Bronchial epithelial cell (primary cell): ENCODE measurements at regions not wholly inside any gene's neighbourhood (a gene's known extent, or its start where the extent isn't known, plus 50 kb on each side); places are given as distances from the start of the nearest gene placed in this dataset.

Experiments
- DNase-seq: peaks from one replicate; pipeline ENCODE4 v3.0.0-alpha.2; 2010; ENCODE audit warnings: low read depth
- FAIRE-seq: peaks from 2 replicates; lab custom pipeline; 2011; peaks lifted over from hg19 to GRCh38; lab: Jason Lieb, UNC
- H3K27me3 ChIP-seq: 2 replicates; pipeline ENCODE4 v1.5.1; 2011; ENCODE audit warnings: low read length; ENCODE audit not compliant: control insufficient read depth, insufficient read depth
- H3K36me3 ChIP-seq: 2 replicates; pipeline ENCODE4 v1.5.1; 2011; ENCODE audit warnings: low read length; ENCODE audit not compliant: control insufficient read depth, insufficient read depth
- H3K4me3 ChIP-seq: 2 replicates; pipeline ENCODE4 v1.5.1; 2011; ENCODE audit warnings: mild to moderate bottlenecking, low read depth, low read length, control low read depth
- CTCF ChIP-seq: IDR thresholded peaks from 2 replicates; pipeline ENCODE4 v1.5.1; 2011; ENCODE audit warnings: mild to moderate bottlenecking, moderate library complexity, low read length, control low read depth, inconsistent platforms; ENCODE audit not compliant: insufficient read depth, severe bottlenecking

GRCh38 chr2:157934684-157935377, 58.7 kb upstream of the ACVR1 start:
- no peak for DNase-seq
- no peak for FAIRE-seq
- TF ChIP-seq CTCF: no peak
- Histone ChIP-seq H3K4me3 (no peak overlapping the region), H3K36me3 (no peaks in the 10 kb centered on the region), H3K27me3 (no peaks in the 10 kb centered on the region)

GRCh38 chr2:157933160-157933920, 57.2 kb upstream of the ACVR1 start:
- TF ChIP-seq CTCF: no peak
- no peaks in the 10 kb centered on the region for H3K27me3 ChIP-seq
- no peak overlapping the region for H3K4me3 ChIP-seq
- no peak for DNase-seq
- FAIRE-seq: no peak
- H3K36me3 ChIP-seq: no peaks in the 10 kb centered on the region

- no peak for DNase-seq
- H3K4me3 ChIP-seq: no peak overlapping the region
- no peaks in the 10 kb centered on the region for H3K36me3 ChIP-seq
- no peak for FAIRE-seq
- H3K27me3 ChIP-seq: no peaks in the 10 kb centered on the region
- TF ChIP-seq CTCF: no peak
Measured at GRCh38 chr2:157932480-157933159, 56.5 kb upstream of the ACVR1 start.

GRCh38 chr2:157931542-157931941, 55.4 kb upstream of the ACVR1 start:
- FAIRE-seq (no peak), DNase-seq (no peak)
- Histone ChIP-seq H3K4me3 (no peak overlapping the region), H3K36me3 (no peaks in the 10 kb centered on the region), H3K27me3 (no peaks in the 10 kb centered on the region)
- TF ChIP-seq CTCF: no peak

- Histone ChIP-seq H3K4me3 (no peak overlapping the region), H3K27me3 (no peaks in the 10 kb centered on the region), H3K36me3 (no peaks in the 10 kb centered on the region)
- no peak for TF ChIP-seq CTCF
- FAIRE-seq (no peak), DNase-seq (no peak)
Measured at GRCh38 chr2:157930728-157931127, 54.6 kb upstream of the ACVR1 start.
